Spleen (tissue), 7 donors: ENCODE measurements at regions not wholly inside any gene's neighbourhood (a gene's known extent, or its start where the extent isn't known, plus 50 kb on each side); places are given as distances from the start of the nearest gene placed in this dataset.

Experiments used
- POLR2AphosphoS5 ChIP-seq, 3 donors: sonication (generic); formaldehyde crosslinking; IDR thresholded peaks; one replicate each; pipeline ENCODE4 v1.5.1; 2017; ENCODE audit warnings: antibody characterized with exemption in 3 of 3
- TF ChIP-seq, protein P1 (sequence below), 11 experiments: fragments of 200-600 bp in 7 of 11; fragments of 450-650 bp in 4 of 11; sonication (generic) in 4 of 11; IDR thresholded peaks in 8 of 11; conservative IDR thresholded peaks in 3 of 11; 1 replicate in 7 of 11; 2 replicates in 4 of 11; pipeline versions ENCODE4 v1.4.0 to v1.8.0; 2016 to 2021; ENCODE audit warnings: antibody characterized with exemption in 11 of 11, inconsistent platforms in 4 of 11, mild to moderate bottlenecking in 1 of 11
- donor health status: DM: no; HTN: no; CAD: no; lungs with moderate emphysema.
- donor health status: DM: no; HTN: no; CAD: no.
- donor health status: DM: no; HTN: no; CAD: no.

DNA sequence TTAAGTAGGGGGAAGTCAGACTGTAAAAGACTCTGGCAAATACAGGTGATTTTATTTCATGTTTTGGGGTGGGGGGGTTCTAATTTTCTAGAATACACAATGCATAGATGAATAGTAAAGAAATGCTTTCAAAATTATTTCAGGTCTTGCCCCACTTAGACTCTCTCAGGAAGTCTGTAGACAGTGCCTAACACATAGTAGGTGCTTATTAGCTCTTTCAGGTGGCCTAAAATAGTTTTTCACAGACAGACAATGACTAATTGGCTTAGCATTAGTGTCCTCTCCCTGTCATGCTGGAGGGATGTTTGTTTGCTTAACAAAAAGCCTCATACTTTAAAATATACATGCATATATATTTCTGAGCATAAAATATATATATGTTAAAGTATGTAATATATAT lies 366.0 kb downstream of the SOX9 start:
- no peak for TF ChIP-seq POLR2AphosphoS5 (IDR thresholded peaks at IDR 0.05)
- TF ChIP-seq, protein P1, sequence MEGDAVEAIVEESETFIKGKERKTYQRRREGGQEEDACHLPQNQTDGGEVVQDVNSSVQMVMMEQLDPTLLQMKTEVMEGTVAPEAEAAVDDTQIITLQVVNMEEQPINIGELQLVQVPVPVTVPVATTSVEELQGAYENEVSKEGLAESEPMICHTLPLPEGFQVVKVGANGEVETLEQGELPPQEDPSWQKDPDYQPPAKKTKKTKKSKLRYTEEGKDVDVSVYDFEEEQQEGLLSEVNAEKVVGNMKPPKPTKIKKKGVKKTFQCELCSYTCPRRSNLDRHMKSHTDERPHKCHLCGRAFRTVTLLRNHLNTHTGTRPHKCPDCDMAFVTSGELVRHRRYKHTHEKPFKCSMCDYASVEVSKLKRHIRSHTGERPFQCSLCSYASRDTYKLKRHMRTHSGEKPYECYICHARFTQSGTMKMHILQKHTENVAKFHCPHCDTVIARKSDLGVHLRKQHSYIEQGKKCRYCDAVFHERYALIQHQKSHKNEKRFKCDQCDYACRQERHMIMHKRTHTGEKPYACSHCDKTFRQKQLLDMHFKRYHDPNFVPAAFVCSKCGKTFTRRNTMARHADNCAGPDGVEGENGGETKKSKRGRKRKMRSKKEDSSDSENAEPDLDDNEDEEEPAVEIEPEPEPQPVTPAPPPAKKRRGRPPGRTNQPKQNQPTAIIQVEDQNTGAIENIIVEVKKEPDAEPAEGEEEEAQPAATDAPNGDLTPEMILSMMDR (IDR thresholded peaks at IDR 0.05 in 8 of 11, conservative IDR thresholded peaks at IDR 0.05 in 3 of 11), result no peak
